ENCODE measurements at regions not wholly inside any gene's neighbourhood (a gene's known extent, or its start where the extent isn't known, plus 50 kb on each side); places are given as distances from the start of the nearest gene placed in this dataset.
A peak's percentile ranks its signal among the peaks of the same experiment; 100 is the strongest.

DNA sequence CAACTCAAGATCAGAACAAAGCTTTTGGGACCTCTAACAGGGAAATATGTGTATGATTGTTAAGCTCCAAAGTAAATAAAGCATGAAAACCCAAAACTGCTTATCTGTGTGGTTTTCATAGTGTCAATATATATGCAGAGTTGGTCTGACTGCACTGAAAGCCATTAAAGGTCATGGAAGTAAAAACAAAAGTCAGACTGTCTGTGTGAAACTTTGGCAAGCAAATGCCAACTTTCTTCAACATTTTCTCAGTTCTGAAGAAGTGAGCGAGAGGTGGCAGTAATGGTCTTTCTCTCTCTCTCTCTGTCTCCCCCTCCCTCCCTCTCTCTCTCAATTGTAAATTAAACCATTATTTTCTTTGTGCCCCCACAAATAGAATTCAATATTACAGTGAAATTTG, 100.1 kb upstream of the S1PR1 start:
- Histone ChIP-seq H3K4me2 (ENCODE audit: low read depth, low read length) (no peak overlapping the region), H3K9ac (ENCODE audit: low read length) (no peak overlapping the region), H3F3A (ENCODE audit: insufficient read depth, low read length) (no peaks in the 10 kb centered on the region), H3K4me1 (ENCODE audit: low read length) (no peaks in the 10 kb centered on the region), H3K79me2 (ENCODE audit: low read length) (no peaks in the 10 kb centered on the region), H3K4me3 (ENCODE audit: low read length) (no peak overlapping the region), H3K9me3 (replicated peaks; ENCODE audit: insufficient read depth, low read length) (no peaks in the 10 kb centered on the region), H3K27ac (ENCODE audit: low read length) (no peak overlapping the region), H3K36me3 (replicated peaks; ENCODE audit: insufficient read depth, low read length) (no peaks in the 10 kb centered on the region), H3K9me2 (replicated peaks; ENCODE audit: insufficient read depth, low read length) (no peaks in the 10 kb centered on the region), H4K20me1 (ENCODE audit: insufficient read depth, low read length) (no peaks in the 10 kb centered on the region), H2AFZ (ENCODE audit: low read length) (no peak overlapping the region), H3K27me3 (replicated peaks; ENCODE audit: insufficient read depth, low read length) (no peaks in the 10 kb centered on the region)
- peak; percentile 7 for DNase-seq
- TF ChIP-seq EZH2 (optimal IDR thresholded peaks at IDR 0.05; ENCODE audit: low read depth, low read length) = no peak
- TF ChIP-seq, protein P1, sequence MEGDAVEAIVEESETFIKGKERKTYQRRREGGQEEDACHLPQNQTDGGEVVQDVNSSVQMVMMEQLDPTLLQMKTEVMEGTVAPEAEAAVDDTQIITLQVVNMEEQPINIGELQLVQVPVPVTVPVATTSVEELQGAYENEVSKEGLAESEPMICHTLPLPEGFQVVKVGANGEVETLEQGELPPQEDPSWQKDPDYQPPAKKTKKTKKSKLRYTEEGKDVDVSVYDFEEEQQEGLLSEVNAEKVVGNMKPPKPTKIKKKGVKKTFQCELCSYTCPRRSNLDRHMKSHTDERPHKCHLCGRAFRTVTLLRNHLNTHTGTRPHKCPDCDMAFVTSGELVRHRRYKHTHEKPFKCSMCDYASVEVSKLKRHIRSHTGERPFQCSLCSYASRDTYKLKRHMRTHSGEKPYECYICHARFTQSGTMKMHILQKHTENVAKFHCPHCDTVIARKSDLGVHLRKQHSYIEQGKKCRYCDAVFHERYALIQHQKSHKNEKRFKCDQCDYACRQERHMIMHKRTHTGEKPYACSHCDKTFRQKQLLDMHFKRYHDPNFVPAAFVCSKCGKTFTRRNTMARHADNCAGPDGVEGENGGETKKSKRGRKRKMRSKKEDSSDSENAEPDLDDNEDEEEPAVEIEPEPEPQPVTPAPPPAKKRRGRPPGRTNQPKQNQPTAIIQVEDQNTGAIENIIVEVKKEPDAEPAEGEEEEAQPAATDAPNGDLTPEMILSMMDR (IDR thresholded peaks at IDR 0.05; ENCODE audit: low read length) = no peak
- TF ChIP-seq EZH2phosphoT487 (IDR thresholded peaks at IDR 0.05; ENCODE audit: low read length) = no peak

DNA sequence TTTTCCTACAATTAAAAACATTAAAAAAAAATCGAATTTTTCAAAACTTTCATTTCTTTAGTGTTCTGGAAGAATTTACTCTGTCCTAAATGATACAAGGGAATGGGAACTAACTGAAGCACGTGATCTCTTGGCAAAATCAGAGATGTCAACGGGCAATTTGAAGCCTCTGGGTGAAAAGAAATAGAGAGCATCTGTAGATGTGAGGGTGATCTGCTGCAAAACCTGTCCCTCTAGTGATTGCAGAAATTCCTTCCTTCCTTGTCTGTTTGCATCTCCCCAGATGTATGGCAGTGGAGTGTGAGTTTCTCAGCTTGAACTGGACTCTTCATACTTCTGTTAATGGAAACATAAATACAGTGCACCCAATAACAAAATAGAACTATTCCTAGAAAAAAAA, 100.5 kb upstream of the S1PR1 start:
- no peak overlapping the region for H3K4me3 ChIP-seq (ENCODE audit: low read length)
- H3K27me3 ChIP-seq (replicated peaks; ENCODE audit: insufficient read depth, low read length) = no peaks in the 10 kb centered on the region
- H3K27ac ChIP-seq (ENCODE audit: low read length) = no peak overlapping the region
- no peak overlapping the region for H3K4me2 ChIP-seq (ENCODE audit: low read depth, low read length)
- H4K20me1 ChIP-seq (ENCODE audit: insufficient read depth, low read length) = no peaks in the 10 kb centered on the region
- no peak overlapping the region for H3K9ac ChIP-seq (ENCODE audit: low read length)
- no peaks in the 10 kb centered on the region for H3K79me2 ChIP-seq (ENCODE audit: low read length)
- TF ChIP-seq EZH2phosphoT487 (IDR thresholded peaks at IDR 0.05; ENCODE audit: low read length) = no peak
- no peak for TF ChIP-seq EZH2 (optimal IDR thresholded peaks at IDR 0.05; ENCODE audit: low read depth, low read length)
- TF ChIP-seq, protein P1 (IDR thresholded peaks at IDR 0.05; ENCODE audit: low read length) = no peak
- H2AFZ ChIP-seq (ENCODE audit: low read length) = no peak overlapping the region
- no peaks in the 10 kb centered on the region for H3K9me2 ChIP-seq (replicated peaks; ENCODE audit: insufficient read depth, low read length)
- no peaks in the 10 kb centered on the region for H3K9me3 ChIP-seq (replicated peaks; ENCODE audit: insufficient read depth, low read length)
- no peaks in the 10 kb centered on the region for H3K36me3 ChIP-seq (replicated peaks; ENCODE audit: insufficient read depth, low read length)
- no peaks in the 10 kb centered on the region for H3K4me1 ChIP-seq (ENCODE audit: low read length)
- no peak for DNase-seq
- no peaks in the 10 kb centered on the region for H3F3A ChIP-seq (ENCODE audit: insufficient read depth, low read length)

DNA sequence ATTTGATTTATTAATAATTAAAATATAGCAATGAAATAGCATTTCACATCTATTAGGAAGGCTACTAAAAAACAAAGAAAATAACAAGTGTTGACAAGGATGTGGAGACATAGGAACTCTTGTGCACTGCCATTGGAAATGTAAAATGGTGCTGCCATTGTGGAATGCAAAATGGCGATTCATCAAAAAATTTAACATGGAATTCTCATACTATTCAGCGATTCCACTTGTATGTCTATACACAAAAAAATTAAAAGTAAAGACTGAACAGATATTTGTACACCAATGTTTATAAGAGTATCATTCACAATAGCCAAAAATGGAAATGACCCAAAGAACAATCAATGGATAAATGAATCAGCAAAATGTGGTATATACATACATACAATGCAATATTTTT, 101.3 kb upstream of the S1PR1 start:
- Histone ChIP-seq H4K20me1 (ENCODE audit: insufficient read depth, low read length) (no peaks in the 10 kb centered on the region), H3F3A (ENCODE audit: insufficient read depth, low read length) (no peaks in the 10 kb centered on the region), H3K4me2 (ENCODE audit: low read depth, low read length) (no peak overlapping the region), H3K9me2 (replicated peaks; ENCODE audit: insufficient read depth, low read length) (no peaks in the 10 kb centered on the region), H3K9ac (ENCODE audit: low read length) (no peak overlapping the region), H3K4me3 (ENCODE audit: low read length) (no peak overlapping the region), H3K9me3 (replicated peaks; ENCODE audit: insufficient read depth, low read length) (no peaks in the 10 kb centered on the region), H3K4me1 (ENCODE audit: low read length) (no peaks in the 10 kb centered on the region), H3K36me3 (replicated peaks; ENCODE audit: insufficient read depth, low read length) (no peaks in the 10 kb centered on the region), H2AFZ (ENCODE audit: low read length) (no peak overlapping the region), H3K27ac (ENCODE audit: low read length) (no peak overlapping the region), H3K27me3 (replicated peaks; ENCODE audit: insufficient read depth, low read length) (no peaks in the 10 kb centered on the region), H3K79me2 (ENCODE audit: low read length) (no peaks in the 10 kb centered on the region)
- TF ChIP-seq, protein P1 (IDR thresholded peaks at IDR 0.05; ENCODE audit: low read length) = no peak
- TF ChIP-seq EZH2phosphoT487 (IDR thresholded peaks at IDR 0.05; ENCODE audit: low read length) = no peak
- no peak for TF ChIP-seq EZH2 (optimal IDR thresholded peaks at IDR 0.05; ENCODE audit: low read depth, low read length)
- no peak for DNase-seq

Data from MM.1S (cell line).